ENCODE measurements at regions not wholly inside any gene's neighbourhood (a gene's known extent, or its start where the extent isn't known, plus 50 kb on each side); places are given as distances from the start of the nearest gene placed in this dataset.

DNA sequence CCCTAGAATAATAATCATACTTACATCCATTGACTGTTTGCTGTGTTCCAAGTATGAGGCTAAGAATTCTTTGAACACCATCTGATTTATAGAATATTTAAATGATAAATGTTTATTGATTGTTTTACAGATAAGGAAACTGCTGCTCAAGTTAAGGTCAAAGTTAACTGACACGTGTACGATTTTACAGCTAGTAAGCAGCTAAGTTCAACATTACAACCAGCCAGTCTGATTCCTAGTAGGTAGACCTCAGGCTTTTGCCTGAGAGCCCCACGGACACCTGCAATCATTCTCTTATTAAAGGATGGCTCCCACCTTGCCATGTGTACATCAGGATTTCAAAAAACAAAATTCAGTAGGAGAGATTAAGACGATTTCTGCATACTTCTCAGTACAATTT, 141.9 kb downstream of the SPRY2 start:
- no peaks in the 10 kb centered on the region for H3K4me1 ChIP-seq (ENCODE audit: insufficient read depth, low read length)
- H3T11ph ChIP-seq (ENCODE audit: low read length) = no peak overlapping the region
- H3K4me3 Mint-ChIP-seq = no peak overlapping the region
- H4K91ac ChIP-seq (ENCODE audit: insufficient read length, low read depth, low read length) = no peak overlapping the region
- H3K27me3 ChIP-seq (ENCODE audit: insufficient read depth, low read length) = no peaks in the 10 kb centered on the region
- H2BK12ac ChIP-seq (ENCODE audit: insufficient read length, low read depth, low read length) = no peak overlapping the region
- no peaks in the 10 kb centered on the region for H3K9me3 ChIP-seq (ENCODE audit: control insufficient read depth, low read depth, low read length)
- no peaks in the 10 kb centered on the region for H3K27me3 Mint-ChIP-seq (ENCODE audit: low read depth)
- no peak overlapping the region for H3K9ac ChIP-seq (ENCODE audit: extremely low read depth, insufficient read length, low read length)
- no peak overlapping the region for H4K5ac ChIP-seq (ENCODE audit: insufficient read length, low read depth, low read length)
- H3K79me1 ChIP-seq (ENCODE audit: insufficient read depth, low read depth, low read length, poor library complexity, severe bottlenecking) = no peaks in the 10 kb centered on the region
- no peak overlapping the region for H2BK15ac ChIP-seq (ENCODE audit: low read depth, low read length)
- no peak overlapping the region for H3K27ac Mint-ChIP-seq
- no peak overlapping the region for H2BK20ac ChIP-seq (ENCODE audit: low read depth, low read length, poor library complexity, severe bottlenecking)
- no peak overlapping the region for H3K4me2 ChIP-seq (ENCODE audit: insufficient read depth, insufficient read length, low read length)
- H3K4me1 Mint-ChIP-seq = peaks cover 2 to 10% of the 10 kb centered on the region in 2 experiments; a peak in 2 of 4 replicates
- H2AFZ ChIP-seq (ENCODE audit: low read length) = no peak overlapping the region
- H4K8ac ChIP-seq (replicated peaks; ENCODE audit: insufficient read length, low read depth, low read length) = no peak overlapping the region
- H3K14ac ChIP-seq (ENCODE audit: insufficient read depth, low read length) = no peak overlapping the region
- H2BK120ac ChIP-seq (ENCODE audit: low read depth, low read length, poor library complexity, severe bottlenecking) = no peak overlapping the region
- no peaks in the 10 kb centered on the region for H3K23me2 ChIP-seq (ENCODE audit: insufficient read length, low read depth, low read length, poor library complexity, severe bottlenecking)
- no peak overlapping the region for H3K56ac ChIP-seq (ENCODE audit: insufficient read length, low read depth, low read length)
- peaks cover 0 to 2% of the 10 kb centered on the region in 2 experiments; a peak in 1 of 5 replicates for H3K9me3 Mint-ChIP-seq
- no peak overlapping the region for H2AK5ac ChIP-seq (ENCODE audit: insufficient read length, low read length)
- DNase-seq = no peak
- no peak overlapping the region for H3K27ac ChIP-seq (ENCODE audit: insufficient read length, low read depth, low read length)
- no CpG with 5 or more reads among the region's 4 CpGs for WGBS (ENCODE audit: extremely low coverage, insufficient read length, low lambda C conversion rate)
- H4K20me1 ChIP-seq (ENCODE audit: control insufficient read depth, insufficient read depth, insufficient read length) = no peaks in the 10 kb centered on the region
- H2BK5ac ChIP-seq (ENCODE audit: insufficient read length, low read length) = no peak overlapping the region
- no peak for TF ChIP-seq CTCF (conservative IDR thresholded peaks at IDR 0.05)
- H3K36me3 Mint-ChIP-seq (ENCODE audit: insufficient read depth in 1 of 3, low read depth in 3 of 3) = no peaks in the 10 kb centered on the region
- H3K79me2 ChIP-seq (ENCODE audit: insufficient read depth, low read length) = no peaks in the 10 kb centered on the region
- no peak overlapping the region for H3K4ac ChIP-seq (ENCODE audit: low read depth, low read length)
- no peak overlapping the region for H3K18ac ChIP-seq (ENCODE audit: insufficient read length, low read depth, low read length)
- H3K23ac ChIP-seq (ENCODE audit: insufficient read length, low read depth, low read length) = no peak overlapping the region
